ENCODE measurements at regions not wholly inside any gene's neighbourhood (a gene's known extent, or its start where the extent isn't known, plus 50 kb on each side); places are given as distances from the start of the nearest gene placed in this dataset.

- CTCF ChIA-PET, result no interaction called here
- no peak overlapping the region for H3K4me3 ChIP-seq (replicated peaks in 1 of 3; ENCODE audit: insufficient read depth in 1 of 3, low read depth in 1 of 3, low read length in 3 of 3)
- FAIRE-seq, result no peak
Measured at GRCh38 chr3:170656284-170656683, 70.4 kb upstream of the SLC7A14 start.

More at GRCh38 chr3:170656284-170656683, 70.4 kb upstream of the SLC7A14 start:
- TF ChIP-seq MAX (IDR thresholded peaks at IDR 0.05; ENCODE audit: insufficient read depth, insufficient read length) (no peak), CTCF (IDR thresholded peaks at IDR 0.05; ENCODE audit: extremely low read depth in 1 of 2, insufficient read depth in 1 of 2, low read depth in 1 of 2, low read length in 2 of 2) (no peak), POLR2AphosphoS5 (IDR thresholded peaks at IDR 0.05; ENCODE audit: insufficient read depth, low read depth, low read length) (no peak), JUN (IDR thresholded peaks at IDR 0.05; ENCODE audit: borderline replicate concordance, insufficient read depth, insufficient read length, low read depth) (no peak), EZH2 (IDR thresholded peaks at IDR 0.05; ENCODE audit: borderline replicate concordance, low read depth, low read length, severe bottlenecking) (no peak), POLR2A (IDR thresholded peaks at IDR 0.05; ENCODE audit: low read depth, low read length) (no peak), FOS (IDR thresholded peaks at IDR 0.05; ENCODE audit: borderline replicate concordance, insufficient read depth, low read length) (no peak), GATA2 (IDR thresholded peaks at IDR 0.05; ENCODE audit: insufficient read depth, insufficient read length, low read depth, low read length) (no peak), MYC (IDR thresholded peaks at IDR 0.05; ENCODE audit: low read depth, low read length) (no peak)
- H4K20me1 ChIP-seq (replicated peaks; ENCODE audit: control insufficient read depth, extremely low read depth, insufficient read depth, low read length), result no peaks in the 10 kb centered on the region
- no TSS peak for BruUV-seq (replicated peaks)
- dilution Hi-C loops (cut with MboI; ENCODE audit: extremely low pct_ligation_motif_present, low sequenced_read_pairs) (no loop called here), intact Hi-C loops (cut with micrococcal nuclease) (no loop called here)
- no peaks in the 10 kb centered on the region for H3K4me1 ChIP-seq (ENCODE audit: control insufficient read depth, extremely low read depth, insufficient read depth, low read length)
- H3K27me3 ChIP-seq (ENCODE audit: control insufficient read depth in 2 of 2, insufficient read depth in 2 of 2, low read length in 2 of 2), result no peaks in the 10 kb centered on the region
- no peak for DNase-seq (ENCODE audit: low read depth, low spot score)
- H3K9me1 ChIP-seq (replicated peaks; ENCODE audit: control insufficient read depth, extremely low read depth, insufficient read depth, low read length), result no peaks in the 10 kb centered on the region
- POLR2A ChIA-PET, result no interaction called here
- H3K9ac ChIP-seq (replicated peaks; ENCODE audit: extremely low read depth, insufficient read depth, low read length), result no peak overlapping the region
- H3K36me3 ChIP-seq (ENCODE audit: control insufficient read depth in 2 of 2, extremely low read depth in 1 of 2, insufficient read depth in 2 of 2, low read length in 2 of 2), result no peaks in the 10 kb centered on the region
- no peaks in the 10 kb centered on the region for H3K9me3 ChIP-seq (replicated peaks; ENCODE audit: control insufficient read depth, insufficient read depth, low read length)
- no peak overlapping the region for H2AFZ ChIP-seq (ENCODE audit: low read depth, low read length)
- H3K27ac ChIP-seq (ENCODE audit: insufficient read depth, low read depth, low read length), result no peak overlapping the region
- H3K4me2 ChIP-seq (ENCODE audit: insufficient read depth, low read length), result no peak overlapping the region
- H3K79me2 ChIP-seq (ENCODE audit: control insufficient read depth, insufficient read depth, low read length), result no peaks in the 10 kb centered on the region
